ENCODE measurements at regions not wholly inside any gene's neighbourhood (a gene's known extent, or its start where the extent isn't known, plus 50 kb on each side); places are given as distances from the start of the nearest gene placed in this dataset.
"Not testable (repeated sequence)": the region's sequence is repeated elsewhere in the genome, so short reads cannot be mapped to it uniquely, and the experiment has no call there.

- intact Hi-C loops (cut with DNase I): no loop called here
- DNase-seq (ENCODE audit: low spot score) (no peak), ATAC-seq (no peak)
Observed at GRCh38 chr17:34757106-34757505, 177.7 kb downstream of the TMEM132E start.

GRCh38 chr17:34756637-34757021 is 177.2 kb downstream of the TMEM132E start:
- no peak for ATAC-seq
- no peak for DNase-seq (ENCODE audit: low spot score)
- intact Hi-C loops (cut with DNase I): no loop called here

- DNase-seq (ENCODE audit: low spot score) (no peak), ATAC-seq (no peak)
- intact Hi-C loops (cut with DNase I): no loop called here
Observed at GRCh38 chr17:34755981-34756636, 176.7 kb downstream of the TMEM132E start.

- intact Hi-C loops (cut with DNase I): no loop called here
- ATAC-seq (no peak), DNase-seq (ENCODE audit: low spot score) (no peak)
Observed at GRCh38 chr17:34755371-34755770, 176.0 kb downstream of the TMEM132E start.

GRCh38 chr17:34750004-34750403 is 170.6 kb downstream of the TMEM132E start:
- DNase-seq (ENCODE audit: low spot score): no peak
- no peak for ATAC-seq
- intact Hi-C loops (cut with DNase I): no loop called here

- intact Hi-C loops (cut with DNase I): no loop called here
- DNase-seq (ENCODE audit: low spot score): no peak
- no peak for ATAC-seq
Observed at GRCh38 chr17:34741967-34742366, 162.6 kb downstream of the TMEM132E start.

- ATAC-seq: peak; percentile 39
- intact Hi-C loops (cut with DNase I): no loop called here
- no peak for DNase-seq (ENCODE audit: low spot score)
Observed at GRCh38 chr17:34740565-34741520, 161.5 kb downstream of the TMEM132E start.

- ATAC-seq (no peak), DNase-seq (ENCODE audit: low spot score) (no peak)
- intact Hi-C loops (cut with DNase I): no loop called here
Observed at GRCh38 chr17:34739386-34739785, 160.0 kb downstream of the TMEM132E start.

GRCh38 chr17:34737673-34738072 is 158.3 kb downstream of the TMEM132E start:
- ATAC-seq; DNase-seq (ENCODE audit: low spot score); intact Hi-C loops (cut with DNase I): not testable (repeated sequence)

GRCh38 chr17:34736611-34737010 is 157.2 kb downstream of the TMEM132E start:
- no peak for ATAC-seq
- intact Hi-C loops (cut with DNase I): no loop called here

GRCh38 chr17:34733333-34733732 is 154.0 kb downstream of the TMEM132E start:
- DNase-seq (ENCODE audit: low spot score) (peak; percentile 10), ATAC-seq (no peak)
- intact Hi-C loops (cut with DNase I): loop anchor here (1.0 kb wide), 1 partner anchor 26 kb away; no protein-coding TSS in a partner anchor

More at GRCh38 chr17:34736611-34737010, 157.2 kb downstream of the TMEM132E start:
- peak; percentile 30 for DNase-seq (ENCODE audit: low spot score)

- DNase-seq (ENCODE audit: low spot score): no peak
- intact Hi-C loops (cut with DNase I): no loop called here
Observed at GRCh38 chr17:34730816-34731215, 151.4 kb downstream of the TMEM132E start.

GRCh38 chr17:34728771-34729310 is 149.5 kb downstream of the TMEM132E start:
- ATAC-seq (no peak), DNase-seq (ENCODE audit: low spot score) (no peak)
- intact Hi-C loops (cut with DNase I): no loop called here

More at GRCh38 chr17:34730816-34731215, 151.4 kb downstream of the TMEM132E start:
- ATAC-seq: no peak

- DNase-seq (ENCODE audit: low spot score) (no peak), ATAC-seq (no peak)
Observed at GRCh38 chr17:34727601-34728000, 148.2 kb downstream of the TMEM132E start.

GRCh38 chr17:34726536-34727384 is 147.4 kb downstream of the TMEM132E start:
- ATAC-seq (no peak), DNase-seq (ENCODE audit: low spot score) (no peak)
- intact Hi-C loops (cut with DNase I): no loop called here

More at GRCh38 chr17:34727601-34728000, 148.2 kb downstream of the TMEM132E start:
- intact Hi-C loops (cut with DNase I): no loop called here

- ATAC-seq (no peak), DNase-seq (ENCODE audit: low spot score) (no peak)
- intact Hi-C loops (cut with DNase I): loop anchor here (1.0 kb wide), 1 partner anchor 36 kb away; no protein-coding TSS in a partner anchor
Observed at GRCh38 chr17:34725725-34726124, 146.3 kb downstream of the TMEM132E start.

- ATAC-seq (no peak), DNase-seq (ENCODE audit: low spot score) (no peak)
- intact Hi-C loops (cut with DNase I): loop anchor here (1.0 kb wide), 1 partner anchor 36 kb away; no protein-coding TSS in a partner anchor
Observed at GRCh38 chr17:34725008-34725407, 145.6 kb downstream of the TMEM132E start.

GRCh38 chr17:34723875-34724274 is 144.5 kb downstream of the TMEM132E start:
- DNase-seq (ENCODE audit: low spot score) (no peak), ATAC-seq (no peak)
- intact Hi-C loops (cut with DNase I): no loop called here

GRCh38 chr17:34721326-34721725 is 141.9 kb downstream of the TMEM132E start:
- DNase-seq (ENCODE audit: low spot score): no peak
- intact Hi-C loops (cut with DNase I): no loop called here
- ATAC-seq: no peak
